ENCODE measurements at regions not wholly inside any gene's neighbourhood (a gene's known extent, or its start where the extent isn't known, plus 50 kb on each side); places are given as distances from the start of the nearest gene placed in this dataset.

GRCh38 chr18:60892441-60892840, 440.8 kb upstream of the CDH20 start:
- H3K4me1 ChIP-seq = no peaks in the 10 kb centered on the region
- H3K36me3 ChIP-seq = no peaks in the 10 kb centered on the region
- no peak overlapping the region for H3K27ac ChIP-seq
- TF ChIP-seq POLR2A (IDR thresholded peaks at IDR 0.05) (no peak), CTCF (IDR thresholded peaks at IDR 0.05) (no peak)
- no peak for DNase-seq
- no peak overlapping the region for H3K4me3 ChIP-seq
- no peaks in the 10 kb centered on the region for H3K9me3 ChIP-seq
- H3K27me3 ChIP-seq = no peaks in the 10 kb centered on the region

- H3K27ac ChIP-seq = no peak overlapping the region
- TF ChIP-seq POLR2A (IDR thresholded peaks at IDR 0.05) (no peak), CTCF (IDR thresholded peaks at IDR 0.05) (no peak)
- no peaks in the 10 kb centered on the region for H3K36me3 ChIP-seq
- H3K9me3 ChIP-seq = no peaks in the 10 kb centered on the region
- H3K4me1 ChIP-seq = no peaks in the 10 kb centered on the region
- no peaks in the 10 kb centered on the region for H3K27me3 ChIP-seq
- no peak overlapping the region for H3K4me3 ChIP-seq
- no peak for DNase-seq
Observed at GRCh38 chr18:60892855-60893254, 440.4 kb upstream of the CDH20 start.

- no peaks in the 10 kb centered on the region for H3K4me1 ChIP-seq
- no peak for DNase-seq
- no peak overlapping the region for H3K27ac ChIP-seq
- H3K4me3 ChIP-seq = no peak overlapping the region
- TF ChIP-seq CTCF (IDR thresholded peaks at IDR 0.05) = no peak
- TF ChIP-seq POLR2A (IDR thresholded peaks at IDR 0.05) = no peak
- H3K9me3 ChIP-seq = no peaks in the 10 kb centered on the region
- H3K27me3 ChIP-seq = no peaks in the 10 kb centered on the region
- no peaks in the 10 kb centered on the region for H3K36me3 ChIP-seq
Observed at GRCh38 chr18:60893355-60894097, 439.7 kb upstream of the CDH20 start.

GRCh38 chr18:60894254-60894945, 438.8 kb upstream of the CDH20 start:
- Histone ChIP-seq H3K4me1 (no peaks in the 10 kb centered on the region), H3K27ac (no peak overlapping the region), H3K4me3 (no peak overlapping the region), H3K36me3 (no peaks in the 10 kb centered on the region), H3K9me3 (no peaks in the 10 kb centered on the region), H3K27me3 (no peaks in the 10 kb centered on the region)
- TF ChIP-seq POLR2A (IDR thresholded peaks at IDR 0.05) (no peak), CTCF (IDR thresholded peaks at IDR 0.05) (no peak)
- DNase-seq = no peak

GRCh38 chr18:60895181-60895580, 438.0 kb upstream of the CDH20 start:
- no peak for DNase-seq
- TF ChIP-seq CTCF (IDR thresholded peaks at IDR 0.05) = no peak
- no peak for TF ChIP-seq POLR2A (IDR thresholded peaks at IDR 0.05)
- H3K9me3 ChIP-seq = no peaks in the 10 kb centered on the region
- no peak overlapping the region for H3K4me3 ChIP-seq
- no peaks in the 10 kb centered on the region for H3K4me1 ChIP-seq
- no peaks in the 10 kb centered on the region for H3K36me3 ChIP-seq
- H3K27me3 ChIP-seq = no peaks in the 10 kb centered on the region
- no peak overlapping the region for H3K27ac ChIP-seq

All from Peyer's patch (tissue), 4 donors.